GM19238 (cell line): ENCODE measurements at regions not wholly inside any gene's neighbourhood (a gene's known extent, or its start where the extent isn't known, plus 50 kb on each side); places are given as distances from the start of the nearest gene placed in this dataset.

Experiments used
- DNase-seq: peaks from one replicate; pipeline ENCODE4 v3.0.0; 2011; ENCODE audit warnings: low spot score; ENCODE audit not compliant: insufficient read length

DNA sequence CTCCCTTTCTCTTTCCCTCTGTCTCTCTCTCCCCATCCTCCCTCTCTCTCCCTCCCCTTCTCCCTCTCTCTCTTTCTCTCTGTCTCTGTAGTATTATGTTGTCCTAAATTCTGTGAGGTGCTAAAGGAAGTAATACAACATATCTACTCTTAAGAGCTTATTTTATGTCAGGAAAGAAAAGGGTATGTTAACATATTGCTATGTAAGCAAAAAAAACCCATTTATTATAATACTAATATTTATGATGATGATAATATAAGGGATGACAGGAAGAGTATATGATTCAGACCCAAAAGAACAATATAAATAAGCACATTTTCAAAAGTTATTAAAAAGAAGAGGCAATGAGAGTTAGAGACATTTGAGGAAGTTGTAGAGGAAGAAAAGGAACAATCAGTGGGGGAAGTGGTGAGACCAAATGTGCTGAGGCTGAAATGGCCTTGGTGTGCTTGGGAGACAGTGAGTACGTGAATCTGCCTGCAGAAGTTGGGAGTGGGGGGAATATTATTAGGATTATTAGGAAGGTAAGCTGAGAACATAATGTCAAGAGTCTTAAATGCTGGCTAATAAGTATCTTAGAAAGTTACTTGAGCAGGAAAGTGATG is 303.6 kb upstream of the FERMT1 start:
- DNase-seq: no peak

DNA sequence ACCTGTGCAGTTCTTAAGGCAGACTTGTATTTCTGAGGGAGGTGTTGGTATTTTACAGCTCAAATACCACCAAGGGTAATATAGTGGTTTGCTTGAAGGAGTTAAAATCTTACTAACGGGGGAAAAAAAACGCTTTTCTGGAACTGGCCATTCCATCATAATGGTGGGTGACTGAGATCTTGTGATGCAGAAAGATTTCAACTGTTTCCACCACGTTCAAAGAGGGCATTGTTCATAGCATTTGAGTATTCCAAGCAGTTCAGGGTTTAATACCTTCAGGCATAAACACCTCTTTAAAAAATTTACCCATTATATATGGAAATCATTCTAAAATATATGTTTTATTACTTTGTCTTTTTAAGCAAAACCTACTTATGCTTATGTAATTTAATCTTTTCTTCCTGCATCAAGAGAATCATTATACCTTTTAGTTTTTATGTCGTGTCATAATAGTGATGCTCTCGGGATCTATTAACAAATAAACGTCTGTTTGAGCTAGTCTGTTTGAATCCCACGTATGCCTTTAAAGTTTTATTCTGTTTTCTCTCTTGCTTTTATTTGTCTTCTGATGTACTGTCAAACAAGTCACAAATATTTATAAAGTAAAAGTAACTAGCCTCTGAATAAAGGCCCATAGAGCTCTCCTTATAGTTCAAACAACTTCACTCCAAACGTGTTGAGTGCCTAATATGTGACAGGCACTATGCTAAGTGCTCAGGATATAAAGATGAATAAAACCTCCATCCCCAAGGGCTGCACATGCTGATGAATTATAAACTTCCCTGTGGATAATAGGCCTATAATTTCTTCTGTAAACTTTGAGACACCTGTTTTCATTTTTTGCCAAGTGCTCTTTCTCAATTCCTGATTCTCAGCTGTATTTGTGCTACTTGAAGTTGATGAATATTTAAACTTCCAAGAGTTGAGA is 298.8 kb upstream of the FERMT1 start:
- DNase-seq: no peak

DNA sequence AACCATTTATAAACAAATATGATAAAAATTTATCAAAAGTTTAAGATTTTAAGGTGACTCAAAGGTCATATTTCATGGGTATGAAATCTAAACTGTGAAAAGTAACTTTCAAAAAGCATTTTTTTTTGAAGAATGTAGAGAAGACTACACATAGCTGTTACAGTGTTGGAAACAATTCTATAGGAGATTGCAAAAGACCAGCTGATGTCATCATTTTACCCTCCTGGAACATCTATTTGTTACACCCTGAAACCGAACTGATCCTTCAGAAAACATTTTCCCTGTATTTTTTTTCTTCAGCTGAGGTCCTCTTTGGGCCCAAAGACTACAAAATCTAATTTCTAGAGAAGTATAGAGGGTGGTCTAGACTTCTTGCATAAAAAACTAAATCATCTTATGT is 297.5 kb upstream of the FERMT1 start:
- no peak for DNase-seq

DNA sequence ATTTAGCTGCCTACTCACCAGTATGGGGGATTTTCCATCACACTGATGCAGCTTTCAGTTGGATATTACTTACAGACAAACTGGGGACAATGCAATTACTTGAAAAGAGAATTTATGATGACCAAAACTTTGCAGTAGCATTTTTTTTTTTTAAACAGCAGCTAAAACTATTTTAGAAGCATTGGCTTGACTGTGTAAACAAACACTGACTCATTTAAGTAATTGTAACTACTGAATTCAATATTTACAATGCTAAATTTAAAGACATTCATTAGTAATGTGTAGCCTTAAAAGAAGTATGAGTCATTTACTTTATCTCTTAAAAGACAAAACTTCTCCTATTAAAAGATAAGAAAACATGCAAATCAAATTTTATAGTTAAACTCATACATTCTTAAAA is 295.9 kb upstream of the FERMT1 start:
- no peak for DNase-seq

DNA sequence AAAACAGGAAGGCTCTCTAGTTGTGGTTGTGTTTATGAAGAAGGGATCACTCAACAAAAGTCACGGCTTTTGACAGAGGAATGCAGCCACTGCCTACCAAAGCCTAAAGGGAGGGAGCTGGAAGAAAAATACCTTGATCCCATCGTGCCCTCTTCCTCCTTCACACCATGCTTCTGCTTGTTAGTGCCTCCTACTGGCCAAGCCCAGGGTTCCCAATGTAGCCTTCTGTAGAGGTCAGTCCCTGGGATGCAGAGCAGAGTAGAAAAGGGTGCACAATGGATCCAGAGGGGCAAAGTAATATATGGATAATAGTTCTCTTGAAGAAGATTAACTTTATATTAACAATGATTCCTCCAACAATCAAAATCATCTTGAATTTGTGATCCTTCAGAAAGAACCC is 293.5 kb upstream of the FERMT1 start:
- DNase-seq: no peak

DNA sequence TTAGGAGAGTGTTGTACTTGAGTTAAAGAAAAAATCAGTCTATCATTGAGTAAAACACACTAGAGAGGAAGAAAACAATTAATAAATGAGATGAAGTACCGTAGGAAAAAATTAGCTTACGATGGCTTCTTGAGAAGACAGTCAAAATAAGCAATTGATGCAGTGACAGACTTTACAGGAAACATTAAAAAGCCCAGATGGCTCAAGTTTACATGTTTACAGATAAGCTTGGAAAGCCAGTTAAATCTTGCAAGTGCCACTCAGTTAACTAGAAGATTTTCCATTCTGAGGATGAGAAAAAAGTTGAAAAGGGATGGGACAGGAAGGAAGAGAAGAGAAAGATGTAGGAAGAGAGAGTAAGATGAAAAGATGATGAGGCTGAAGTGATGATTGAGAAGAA is 288.8 kb upstream of the FERMT1 start:
- DNase-seq: no peak

DNA sequence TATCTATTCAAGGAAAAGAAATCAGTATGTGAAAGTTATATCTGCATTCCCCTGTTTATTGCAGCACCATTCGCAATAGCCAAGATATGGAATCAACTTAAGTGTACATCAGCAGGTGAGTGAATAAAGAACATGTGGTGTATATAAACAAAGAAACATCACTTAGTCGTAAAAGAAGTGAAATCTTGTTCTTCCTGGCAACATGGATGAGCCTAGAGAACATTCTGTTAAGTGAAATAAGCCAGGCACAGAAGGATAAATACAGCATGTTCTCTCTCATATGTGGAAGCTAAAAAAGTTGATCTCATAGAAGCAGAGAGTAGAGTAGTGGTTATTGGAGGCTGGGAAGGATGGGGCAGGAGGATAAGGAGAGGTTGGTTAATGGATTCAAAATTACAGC is 287.9 kb upstream of the FERMT1 start:
- DNase-seq: no peak

DNA sequence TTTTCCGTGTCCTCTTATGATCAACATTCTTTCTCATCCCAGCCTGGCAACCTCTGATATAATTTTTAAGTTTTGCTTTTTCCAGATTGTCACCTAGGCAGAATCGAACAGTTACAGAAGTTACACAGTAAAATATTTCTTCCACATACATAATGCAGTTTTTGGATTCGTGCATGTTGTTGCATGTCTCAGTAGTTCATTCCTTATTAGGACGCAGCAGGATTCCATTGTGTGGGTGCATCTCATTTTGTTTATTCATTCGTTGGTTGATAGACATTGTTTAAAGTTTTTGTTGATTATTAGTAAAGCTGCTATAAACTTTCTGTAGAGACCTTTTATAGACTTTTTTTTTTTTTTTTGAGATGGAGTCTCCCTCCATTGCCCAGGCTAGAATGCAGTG is 284.3 kb upstream of the FERMT1 start:
- no peak for DNase-seq

DNA sequence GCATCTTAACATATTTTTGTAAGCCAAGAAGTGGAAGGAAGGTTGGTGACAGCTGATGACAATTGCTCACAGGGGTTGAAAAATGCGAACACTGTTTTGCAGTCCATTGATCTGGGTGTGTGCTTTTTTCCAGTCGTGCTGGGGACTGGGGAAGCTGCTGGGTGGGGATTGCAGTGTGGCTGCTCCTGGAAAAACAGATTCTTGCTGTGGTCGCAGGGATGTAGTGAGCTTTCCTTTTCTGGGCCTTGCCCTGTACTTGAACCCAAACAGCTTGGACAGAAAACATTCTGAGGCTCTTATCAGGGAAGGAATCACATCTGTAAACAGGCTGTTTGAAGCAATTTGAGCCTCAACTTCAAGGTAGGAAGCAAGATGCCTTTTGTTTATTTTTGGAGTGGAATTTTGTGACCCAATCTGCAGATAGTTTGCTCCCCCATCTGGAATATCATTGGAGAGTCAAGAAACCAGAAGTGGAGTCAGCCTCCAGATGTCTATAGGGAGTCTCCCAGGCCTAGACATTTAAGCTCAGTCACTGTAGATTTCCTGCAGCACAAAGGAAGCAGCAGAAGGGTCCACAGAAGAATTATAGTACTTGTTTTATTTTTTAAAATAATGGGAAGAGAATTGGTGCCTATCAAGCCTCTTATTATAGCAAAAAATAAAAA is 279.2 kb upstream of the FERMT1 start:
- no peak for DNase-seq

DNA sequence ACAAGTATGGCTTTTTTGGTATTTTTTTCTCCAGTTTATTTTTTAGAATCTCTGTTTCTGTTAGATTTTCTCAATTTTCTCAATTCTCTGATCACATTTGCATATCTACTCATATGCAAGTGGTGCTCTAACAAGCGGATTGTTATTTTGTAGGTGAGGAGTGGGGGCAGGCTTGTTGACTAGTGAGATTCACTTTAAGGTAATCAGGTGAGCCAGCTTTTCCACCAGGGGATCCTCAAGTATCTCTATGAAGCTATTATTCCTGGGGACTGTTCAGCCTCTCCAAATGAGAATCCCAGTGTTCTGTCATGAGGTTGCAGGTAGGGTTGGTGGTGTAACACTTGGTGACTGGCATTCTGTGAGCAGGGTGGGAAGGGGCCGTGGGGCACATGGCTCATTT is 274.3 kb upstream of the FERMT1 start:
- DNase-seq: no peak

DNA sequence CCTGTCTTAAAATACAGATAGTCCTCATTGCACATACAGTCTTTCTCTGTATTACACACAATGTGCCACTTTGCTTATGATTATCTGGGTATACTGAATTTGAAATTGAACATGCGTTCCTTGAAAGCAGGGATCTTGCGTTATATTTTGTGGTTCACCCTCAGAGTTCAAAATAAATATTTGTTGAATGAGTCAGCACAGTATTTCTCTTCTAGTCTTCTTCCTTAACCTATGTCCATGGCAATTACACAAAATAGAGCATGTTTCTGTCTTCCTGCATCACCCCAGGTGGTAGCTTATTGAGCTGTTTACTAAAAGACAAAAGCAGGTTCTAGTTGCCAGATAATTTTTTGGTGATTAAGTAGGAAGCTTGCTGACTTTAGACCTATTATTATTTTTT is 272.9 kb upstream of the FERMT1 start:
- DNase-seq: no peak

DNA sequence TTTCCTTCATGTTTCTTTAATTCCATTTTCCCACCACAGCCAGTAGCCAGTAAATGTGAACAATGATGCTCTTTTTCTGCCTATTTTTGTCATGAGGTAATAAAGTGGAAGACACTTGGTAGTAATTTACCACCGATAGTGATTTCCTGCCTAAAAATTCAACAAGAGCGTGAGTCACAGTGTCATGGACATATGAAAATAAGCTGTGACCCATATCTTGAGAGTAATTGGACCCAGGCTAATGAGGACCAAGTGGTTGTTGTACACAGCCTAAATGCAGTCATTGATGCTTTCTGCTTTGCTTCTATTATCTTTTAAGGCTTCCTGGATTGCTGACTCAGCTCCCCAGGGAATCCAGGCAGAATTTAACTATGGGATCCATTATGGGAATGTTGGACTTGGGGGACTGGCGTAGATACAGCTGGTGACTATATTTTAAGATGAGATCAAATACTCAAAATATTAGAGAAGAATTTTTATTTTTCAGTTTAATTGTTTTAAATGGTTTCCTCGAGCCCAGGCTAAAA is 265.9 kb upstream of the FERMT1 start:
- DNase-seq: no peak

DNA sequence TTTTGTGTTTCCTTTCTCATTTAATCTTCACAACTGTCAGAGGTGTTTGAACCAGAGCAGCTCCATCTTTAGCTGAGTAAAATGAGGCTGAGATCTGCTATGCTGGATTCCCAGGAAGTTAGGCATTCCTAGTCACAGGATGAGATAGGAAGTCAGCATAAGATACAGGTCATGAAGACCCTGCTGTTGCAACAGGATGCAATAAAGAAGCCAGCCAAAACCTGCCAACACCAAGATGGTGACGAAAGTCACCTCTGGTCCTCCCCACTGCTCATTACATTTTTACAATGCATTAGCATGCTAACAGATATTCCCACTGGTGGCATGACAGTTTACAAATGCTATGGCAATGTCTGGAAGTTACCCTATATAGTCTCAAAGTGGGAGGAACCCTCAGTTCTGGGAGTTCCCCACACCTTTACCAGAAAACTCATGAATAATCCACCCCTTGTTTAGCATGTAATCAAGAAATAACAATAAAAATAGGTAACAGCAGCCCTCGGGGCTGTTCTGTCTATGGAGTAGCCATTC is 262.2 kb upstream of the FERMT1 start:
- no peak for DNase-seq

DNA sequence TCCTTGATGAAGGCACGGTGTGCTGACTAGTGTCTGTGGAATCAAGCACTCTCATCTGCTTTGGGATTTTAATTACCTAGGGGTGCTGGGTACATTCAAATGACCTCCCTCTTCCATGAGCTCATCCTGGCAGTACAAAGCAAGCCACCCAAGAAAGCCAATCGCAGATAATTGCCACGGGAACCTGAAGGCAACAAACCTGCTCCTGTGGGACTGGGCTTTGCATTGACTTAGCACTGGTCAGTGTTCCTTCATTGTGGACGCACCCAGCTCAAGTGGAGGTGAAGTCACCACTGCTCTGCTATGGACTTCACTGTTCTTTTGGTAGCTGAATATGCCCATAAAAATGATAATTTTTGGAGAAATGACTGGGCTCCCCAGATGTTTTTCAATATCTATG is 261.6 kb upstream of the FERMT1 start:
- no peak for DNase-seq

DNA sequence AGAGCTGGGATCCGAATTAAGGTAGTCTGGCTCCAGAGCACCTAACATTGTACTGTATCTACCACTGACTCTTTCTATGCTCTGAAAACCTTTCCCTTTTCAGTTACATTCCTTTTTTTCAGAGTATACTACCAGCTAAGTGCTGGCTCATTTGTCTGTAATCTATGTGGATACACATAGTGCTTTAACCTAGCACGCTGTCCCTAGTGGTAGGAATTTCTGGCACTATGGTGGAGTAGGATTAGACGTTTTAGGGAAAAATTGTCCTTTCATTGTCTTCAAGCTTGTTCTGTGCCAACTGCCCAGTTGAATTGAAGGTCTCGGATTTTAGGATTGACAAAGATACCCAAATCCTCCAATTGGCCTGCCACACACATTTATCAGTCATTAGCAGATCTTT is 259.1 kb upstream of the FERMT1 start:
- no peak for DNase-seq

DNA sequence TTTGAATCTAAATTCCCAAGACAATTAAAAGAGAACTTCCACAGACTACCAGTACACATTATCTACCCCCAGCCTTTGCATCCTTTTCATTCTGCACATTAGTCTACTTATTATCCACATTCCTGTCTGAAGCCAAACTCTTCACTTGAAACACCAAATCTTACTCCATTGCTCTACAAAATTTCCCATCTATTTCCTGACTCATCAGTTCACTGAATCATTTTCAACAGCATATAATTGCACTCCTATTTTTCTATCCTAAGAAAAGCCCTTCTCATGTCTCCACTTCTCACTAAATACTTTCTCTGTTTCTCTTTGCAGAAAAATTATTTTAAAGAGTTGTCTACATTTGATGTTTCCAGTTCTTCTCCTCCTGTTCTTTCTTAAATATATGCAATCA is 239.4 kb upstream of the FERMT1 start:
- no peak for DNase-seq

DNA sequence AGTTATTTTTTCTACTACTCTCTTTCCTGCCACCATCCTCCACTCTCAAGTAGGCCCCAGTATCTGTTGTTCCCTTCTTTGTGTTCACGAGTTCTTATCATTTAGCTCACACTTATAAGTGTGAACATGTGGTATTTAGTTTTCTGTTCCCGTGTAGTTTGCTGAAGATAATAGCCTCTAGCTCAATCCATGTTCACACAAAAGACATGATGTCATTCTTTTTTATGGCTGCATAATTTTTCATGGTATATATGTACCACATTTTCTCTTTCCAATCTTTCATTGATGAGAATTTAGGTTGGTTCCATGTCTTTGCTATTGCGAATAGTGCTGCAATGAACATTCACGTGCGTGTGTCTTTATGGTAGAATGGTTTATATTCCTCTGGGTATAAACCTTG is 237.9 kb upstream of the FERMT1 start:
- no peak for DNase-seq

DNA sequence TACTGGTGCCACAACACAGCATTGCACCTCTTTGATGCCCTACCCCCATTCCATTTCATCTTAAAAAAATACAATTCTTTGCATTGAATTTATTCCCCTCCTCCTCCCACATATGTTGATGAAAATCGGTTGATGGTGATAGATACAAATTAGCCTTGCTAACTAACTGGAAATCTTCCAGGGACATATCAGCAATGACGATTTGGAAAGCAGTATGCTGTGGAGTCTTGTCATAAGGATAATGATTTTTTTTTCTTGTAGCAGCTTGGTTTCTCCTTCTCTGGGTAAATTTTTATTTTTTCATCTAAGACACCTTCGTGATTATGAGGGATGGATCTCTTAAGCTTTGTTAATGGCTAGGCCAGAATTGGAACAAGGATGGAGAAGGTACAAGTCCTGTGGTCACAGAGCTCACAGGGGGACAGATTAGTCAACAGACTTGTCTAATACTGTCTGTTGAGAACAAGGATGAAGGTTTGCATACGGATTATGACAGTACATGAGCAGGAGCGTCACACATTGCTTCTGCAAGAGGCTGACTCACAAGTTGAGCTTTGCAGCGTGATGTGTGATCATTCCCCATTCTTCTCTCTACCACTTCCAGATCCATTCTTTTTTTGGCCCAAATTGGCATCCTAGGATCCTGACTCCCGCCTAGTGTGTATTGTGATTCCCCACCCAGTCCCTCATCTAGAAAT is 233.1 kb upstream of the FERMT1 start:
- no peak for DNase-seq

DNA sequence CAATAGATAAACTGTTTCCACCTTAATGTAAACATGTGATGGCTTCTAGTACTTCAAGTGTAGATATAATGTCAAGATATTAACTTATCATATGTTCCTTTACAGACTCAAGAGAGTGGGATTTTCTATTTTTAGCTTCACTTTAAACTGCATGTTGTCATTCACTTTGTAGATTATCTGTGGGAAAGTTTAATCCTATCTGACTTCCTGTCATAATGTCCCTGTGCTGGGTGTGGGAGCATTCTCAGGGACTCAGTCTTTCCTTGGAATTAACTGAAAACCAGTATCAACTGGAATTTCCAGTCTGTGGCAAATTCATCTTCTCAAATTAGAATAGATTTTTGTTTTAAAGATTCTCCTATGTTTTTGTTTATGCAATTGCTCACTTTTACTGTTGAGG is 226.1 kb upstream of the FERMT1 start:
- DNase-seq: no peak

DNA sequence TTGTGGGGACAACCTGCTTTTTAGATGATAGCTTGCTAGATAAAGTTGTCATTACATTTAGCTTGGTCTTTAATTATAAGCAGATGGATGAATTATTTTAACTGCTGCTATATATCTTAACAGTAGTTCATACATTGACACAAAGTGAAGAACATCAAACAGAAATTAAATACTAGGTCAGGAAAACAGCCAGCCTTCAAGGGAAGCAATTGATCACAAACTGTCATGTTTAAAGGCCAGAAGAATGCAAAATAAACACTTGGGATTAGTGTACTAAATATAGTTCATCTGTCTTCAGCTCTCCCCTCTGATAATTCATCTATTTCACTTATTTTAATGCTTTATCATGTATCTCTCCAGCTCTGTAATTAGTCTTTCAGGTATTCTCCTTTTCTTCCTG is 225.1 kb upstream of the FERMT1 start:
- DNase-seq: no peak

DNA sequence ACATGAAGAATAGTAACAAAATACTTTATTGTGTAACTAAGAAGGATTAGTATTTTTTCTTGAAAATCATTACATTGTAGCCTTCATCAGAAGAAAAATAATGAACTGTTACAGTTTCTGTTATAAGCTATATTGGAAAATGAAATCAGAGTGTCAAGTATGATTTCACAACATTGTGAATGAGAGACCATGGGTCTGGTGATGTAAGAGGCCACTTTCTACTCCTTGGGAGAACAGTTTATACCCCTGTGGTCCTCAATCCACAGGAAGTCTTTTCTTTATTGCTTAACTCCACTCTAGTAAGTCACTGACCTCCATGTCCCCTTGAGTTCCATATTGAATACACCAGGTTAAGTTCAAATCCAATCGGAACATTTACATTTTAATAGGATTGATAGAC is 218.7 kb upstream of the FERMT1 start:
- DNase-seq: no peak

DNA sequence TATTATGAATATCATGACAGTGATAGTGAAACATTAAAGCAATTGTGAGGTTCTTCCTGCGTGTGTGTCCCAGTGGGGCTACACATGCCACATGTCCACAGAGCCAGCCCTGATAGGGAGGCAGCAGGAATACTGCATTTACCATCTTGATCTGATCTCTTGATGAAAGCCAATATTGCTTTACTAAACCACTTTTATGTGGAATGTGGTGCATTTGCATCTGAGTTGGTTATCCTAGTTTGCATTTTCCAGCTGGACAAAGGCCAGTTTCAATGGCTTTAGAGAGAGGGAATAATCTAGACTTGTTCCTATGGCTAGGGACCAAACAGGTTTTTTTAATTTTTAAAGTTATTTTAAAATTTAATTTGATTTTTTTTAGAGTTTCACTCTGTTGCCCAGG is 216.3 kb upstream of the FERMT1 start:
- DNase-seq: no peak
